Erythroblast (primary cell): ENCODE measurements at regions not wholly inside any gene's neighbourhood (a gene's known extent, or its start where the extent isn't known, plus 50 kb on each side); places are given as distances from the start of the nearest gene placed in this dataset.

Experiments
- GATA1 ChIP-seq: IDR thresholded peaks from 2 replicates; pipeline ENCODE4 v1.6.1; 2011; ENCODE audit warnings: low read depth, mild to moderate bottlenecking, control low read depth, low read length, moderate library complexity
- POLR2A ChIP-seq: IDR thresholded peaks from 2 replicates; pipeline ENCODE4 v1.6.1; 2011; ENCODE audit warnings: mild to moderate bottlenecking, low read length

GRCh38 chr6:78688668-78689067 lies 178.7 kb upstream of the IRAK1BP1 start:
- TF ChIP-seq POLR2A = no peak
- no peak for TF ChIP-seq GATA1
